HCT116 (cell line): ENCODE measurements at regions not wholly inside any gene's neighbourhood (a gene's known extent, or its start where the extent isn't known, plus 50 kb on each side); places are given as distances from the start of the nearest gene placed in this dataset.

Experiments
- ATAC-seq: fragments of 200-7000 bp; cut with Tn5 transposase; 2 replicates; pipeline ENCODE4 v1.9.1; 2020; ENCODE audit warnings: mild to moderate bottlenecking, moderate library complexity
- BruUV-seq: library from RNA; stranded (reverse); fragments of 400-500 nt; replicated peaks from 2 replicates; lab custom pipeline; 2021; lab: Mats Ljungman, UMichigan
- CTCF ChIA-PET: fragments of 300-600 bp; sonication (Branson Sonifier 250); formaldehyde crosslinking; loops from one replicate; lab custom pipeline; 2021; ENCODE audit warnings: antibody characterized with exemption; lab: Charles Lee
- POLR2A ChIA-PET: fragments of 300-600, 350-600 bp; sonication (Branson Sonifier 250); formaldehyde crosslinking; loops from one replicate; lab custom pipeline; 2021; ENCODE audit warnings: antibody characterized with exemption; lab: Charles Lee
- RAD21 ChIA-PET, 2 experiments: fragments of 300-600 bp; sonication (Branson Sonifier 250); formaldehyde crosslinking; loops; one replicate each; lab custom pipeline; 2023; ENCODE audit warnings: low total read pairs in 2 of 2; ENCODE audit not compliant: uncharacterized antibody in 2 of 2, unreplicated experiment in 2 of 2, low non-redundant PET in 1 of 2; lab: Charles Lee
- DNase-seq: peaks from one replicate; pipeline ENCODE4 v3.0.0-alpha.2; 2010; ENCODE audit warnings: low read depth, low spot score
- H2AFZ ChIP-seq: fragments of 200-600 bp; shearing (Covaris generic), sonication (generic); 2 replicates; pipeline ENCODE4 v1.6.1; 2017; ENCODE audit warnings: low read depth, mixed run types, mixed read lengths, antibody characterized with exemption, low read length; ENCODE audit not compliant: poor library complexity, severe bottlenecking
- H3K27ac ChIP-seq: 2 replicates; pipeline ENCODE4 v1.5.1; 2012; ENCODE audit warnings: low read depth, low read length
- H3K27me3 ChIP-seq: fragments of 200-600 bp; sonication (generic); 2 replicates; pipeline ENCODE4 v1.6.1; 2016; ENCODE audit warnings: mixed run types, low read length, mixed read lengths; ENCODE audit not compliant: insufficient read depth
- H3K36me3 ChIP-seq, 2 experiments: fragments of 200-500 bp in 1 of 2; fragments of 200-600 bp in 1 of 2; sonication (Bioruptor generic) in 1 of 2; sonication (generic) in 1 of 2; 2 replicates each; pipeline versions ENCODE4 v1.5.1 to v1.6.1; 2014 to 2016; ENCODE audit warnings: low read length in 2 of 2, inconsistent platforms in 1 of 2, mixed read lengths in 1 of 2, mixed run types in 1 of 2; ENCODE audit not compliant: insufficient read depth in 2 of 2, control insufficient read depth in 1 of 2
- H3K4me1 ChIP-seq, 2 experiments: fragments of 200-600 bp in 1 of 2; sonication (generic) in 1 of 2; 2 replicates each; pipeline versions ENCODE4 v1.5.1 to v1.6.1; 2012 to 2017; ENCODE audit warnings: low read length in 2 of 2, inconsistent platforms in 1 of 2, mild to moderate bottlenecking in 1 of 2, mixed read lengths in 1 of 2, mixed run types in 1 of 2, moderate library complexity in 1 of 2; ENCODE audit not compliant: insufficient read depth in 2 of 2, control insufficient read depth in 1 of 2
- H3K4me2 ChIP-seq: fragments of 200-600 bp; sonication (generic); 2 replicates; pipeline ENCODE4 v1.6.1; 2017; ENCODE audit warnings: mixed run types, low read length, mixed read lengths
- H3K4me3 ChIP-seq, 2 experiments: fragments of 200-600 bp in 1 of 2; sonication (generic) in 1 of 2; replicated peaks in 1 of 2; 2 replicates each; pipeline ENCODE4 v1.5.1; 2011 to 2016; ENCODE audit warnings: low read length in 2 of 2, control low read depth in 1 of 2, low read depth in 1 of 2, mild to moderate bottlenecking in 1 of 2, mixed read lengths in 1 of 2, mixed run types in 1 of 2
- H3K79me2 ChIP-seq: fragments of 200-600 bp; sonication (generic); 2 replicates; pipeline ENCODE4 v1.6.1; 2017; ENCODE audit warnings: mild to moderate bottlenecking, mixed run types, low read length, moderate library complexity, mixed read lengths; ENCODE audit not compliant: insufficient read depth
- H3K9ac ChIP-seq: fragments of 200-600 bp; sonication (generic); 2 replicates; pipeline ENCODE4 v1.6.1; 2016; ENCODE audit warnings: low read length, mixed read lengths
- H3K9me2 ChIP-seq: fragments of 200-600 bp; sonication (generic), shearing (Covaris generic); 2 replicates; pipeline ENCODE4 v1.6.1; 2017; ENCODE audit warnings: mixed run types, mild to moderate bottlenecking, moderate library complexity; ENCODE audit not compliant: insufficient read depth
- H3K9me3 ChIP-seq, 2 experiments: fragments of 200-500 bp in 1 of 2; fragments of 200-600 bp in 1 of 2; sonication (Bioruptor generic) in 1 of 2; sonication (generic) in 1 of 2; 2 replicates each; pipeline ENCODE4 v1.6.1; 2014 to 2017; ENCODE audit warnings: low read length in 2 of 2, mixed read lengths in 2 of 2, inconsistent platforms in 1 of 2, low read depth in 1 of 2, mild to moderate bottlenecking in 1 of 2, mixed run types in 1 of 2, moderate library complexity in 1 of 2; ENCODE audit not compliant: control insufficient read depth in 1 of 2, insufficient read depth in 1 of 2
- H4K20me1 ChIP-seq: fragments of 200-600 bp; sonication (generic), shearing (Covaris generic); 2 replicates; pipeline ENCODE4 v1.6.1; 2017; ENCODE audit warnings: mixed run types, mild to moderate bottlenecking, moderate library complexity; ENCODE audit not compliant: insufficient read depth
- ATF3 ChIP-seq: IDR thresholded peaks from 2 replicates; pipeline ENCODE4 v1.6.1; 2012
- CEBPB ChIP-seq: IDR thresholded peaks from 2 replicates; pipeline ENCODE4 v1.6.1; 2012; ENCODE audit warnings: low read depth
- EGR1 ChIP-seq: IDR thresholded peaks from 2 replicates; pipeline ENCODE4 v1.6.1; 2012; ENCODE audit warnings: low read depth
- ELF1 ChIP-seq: IDR thresholded peaks from 2 replicates; pipeline ENCODE4 v1.6.1; 2012; ENCODE audit warnings: low read depth, borderline replicate concordance
- EZH2 ChIP-seq: fragments of 200-600 bp; sonication (generic); IDR thresholded peaks from 2 replicates; pipeline ENCODE4 v1.6.1; 2017; ENCODE audit warnings: antibody characterized with exemption, mixed run types
- EZH2phosphoT487 ChIP-seq: fragments of 200-600 bp; IDR thresholded peaks from 2 replicates; pipeline ENCODE4 v1.6.1; 2018; ENCODE audit warnings: antibody characterized with exemption, borderline replicate concordance
- FOSL1 ChIP-seq: IDR thresholded peaks from 2 replicates; pipeline ENCODE4 v1.6.1; 2012; ENCODE audit warnings: low read depth
- JUND ChIP-seq: IDR thresholded peaks from 2 replicates; pipeline ENCODE4 v1.6.1; 2012
- POLR2A ChIP-seq: IDR thresholded peaks from 2 replicates; pipeline ENCODE4 v1.7.0; 2011; ENCODE audit warnings: borderline replicate concordance; ENCODE audit not compliant: insufficient read depth, insufficient read length; ENCODE audit errors: extremely low read depth
- POLR2AphosphoS5 ChIP-seq: IDR thresholded peaks from 2 replicates; pipeline ENCODE4 v1.6.1; 2011; ENCODE audit warnings: mild to moderate bottlenecking, low read depth, low read length, moderate library complexity
- RAD21 ChIP-seq: IDR thresholded peaks from 2 replicates; pipeline ENCODE4 v1.6.1; 2012; ENCODE audit warnings: low read depth, mild to moderate bottlenecking
- SIN3A ChIP-seq: IDR thresholded peaks from 2 replicates; pipeline ENCODE4 v1.6.1; 2012; ENCODE audit warnings: low read depth
- SP1 ChIP-seq: IDR thresholded peaks from 2 replicates; pipeline ENCODE4 v1.6.1; 2012; ENCODE audit warnings: low read depth
- SRF ChIP-seq: IDR thresholded peaks from 2 replicates; pipeline ENCODE4 v1.6.1; 2012; ENCODE audit warnings: low read depth
- TCF7L2 ChIP-seq: IDR thresholded peaks from 2 replicates; pipeline ENCODE4 v1.7.0; 2011; ENCODE audit warnings: borderline replicate concordance, inconsistent platforms; ENCODE audit not compliant: insufficient read depth, insufficient read length; ENCODE audit errors: extremely low read depth
- YY1 ChIP-seq: IDR thresholded peaks from 2 replicates; pipeline ENCODE4 v1.6.1; 2011; ENCODE audit warnings: low read length, low read depth, moderate library complexity, mild to moderate bottlenecking; ENCODE audit not compliant: insufficient replicate concordance; ENCODE audit errors: extremely low read depth
- ZBTB33 ChIP-seq: IDR thresholded peaks from 2 replicates; pipeline ENCODE4 v1.6.1; 2011; ENCODE audit warnings: mild to moderate bottlenecking, low read length, moderate library complexity; ENCODE audit not compliant: insufficient replicate concordance; ENCODE audit errors: extremely low read depth
- ZFX ChIP-seq: fragments of 450-650 bp; IDR thresholded peaks from 2 replicates; pipeline ENCODE4 v1.6.1; 2017
- intact Hi-C: fragments of 100-400 bp; cut with micrococcal nuclease; formaldehyde crosslinking; loops from 2 replicates; pipeline ENCODE4 v1.10.0; 2022
- TF ChIP-seq, protein P1 (sequence below): IDR thresholded peaks from 2 replicates; pipeline ENCODE4 v1.6.1; 2012

DNA sequence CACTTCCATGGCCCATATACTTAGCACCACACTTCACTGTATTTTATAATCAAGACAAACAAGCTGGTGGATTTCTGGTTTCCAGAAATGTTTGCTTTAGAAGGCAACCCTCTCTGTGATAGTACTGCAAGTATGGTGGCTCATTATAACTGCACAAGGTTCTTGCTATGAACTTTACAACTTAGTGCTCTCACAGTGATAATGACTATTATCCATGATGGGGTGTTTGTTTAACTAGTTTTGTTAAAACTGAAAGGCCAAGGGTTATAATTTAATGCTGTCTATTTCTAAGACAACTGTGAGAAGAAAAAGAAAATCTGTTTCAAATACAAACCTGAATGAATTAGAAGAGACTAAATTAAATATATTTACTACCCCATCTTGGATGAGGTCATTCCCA, 903.2 kb downstream of the ADGRL2 start:
- Histone ChIP-seq H3K79me2 (no peaks in the 10 kb centered on the region), H3K27ac (no peak overlapping the region), H3K4me3 (no peak overlapping the region), H2AFZ (no peak overlapping the region), H3K9me3 (peaks cover 0 to 6% of the 10 kb centered on the region in 2 experiments; a peak in 1 of 4 replicates), H3K9me2 (no peaks in the 10 kb centered on the region), H3K9ac (no peak overlapping the region), H3K4me2 (no peak overlapping the region), H4K20me1 (no peaks in the 10 kb centered on the region), H3K4me1 (no peaks in the 10 kb centered on the region), H3K27me3 (no peaks in the 10 kb centered on the region), H3K36me3 (no peaks in the 10 kb centered on the region)
- TF ChIP-seq POLR2AphosphoS5, result no peak
- no peak for TF ChIP-seq POLR2A
- TF ChIP-seq EZH2, result no peak
- TF ChIP-seq SIN3A, result no peak
- no peak for TF ChIP-seq FOSL1
- no peak for TF ChIP-seq CEBPB
- TF ChIP-seq TCF7L2, result no peak
- DNase-seq (no peak), ATAC-seq (no peak)
- ChIA-PET RAD21 (no interaction called here), CTCF (no interaction called here), POLR2A (no interaction called here)
- intact Hi-C loops, result no loop called here
- no TSS peak for BruUV-seq

DNA sequence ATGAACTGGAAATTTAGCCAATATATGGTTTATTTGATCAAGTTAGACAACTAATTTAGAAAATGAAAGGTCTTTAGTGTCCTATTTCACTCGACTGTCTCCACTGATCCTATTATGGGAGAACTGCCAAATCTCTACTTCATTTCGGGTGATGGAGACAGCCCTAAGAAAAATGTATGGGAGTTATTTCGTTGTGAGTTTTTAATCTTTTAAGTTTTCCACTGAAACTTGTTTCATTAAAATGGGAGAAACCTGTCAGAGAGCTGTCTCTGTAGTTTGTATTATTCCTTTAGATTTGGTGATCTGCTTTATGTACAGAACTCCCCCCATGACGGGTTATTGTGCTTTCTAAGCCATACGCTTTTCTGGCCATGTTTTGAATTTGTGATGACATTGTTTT, 899.7 kb downstream of the ADGRL2 start:
- BruUV-seq, result no TSS peak
- DNase-seq, result no peak
- RAD21 ChIA-PET, result no interaction called here

More for the DNA sequence above, 899.7 kb downstream of the ADGRL2 start:
- Histone ChIP-seq H3K9ac (no peak overlapping the region), H3K9me2 (no peaks in the 10 kb centered on the region), H3K36me3 (no peaks in the 10 kb centered on the region), H2AFZ (no peak overlapping the region), H3K79me2 (no peaks in the 10 kb centered on the region), H3K4me1 (no peaks in the 10 kb centered on the region), H3K9me3 (peaks cover 0 to 6% of the 10 kb centered on the region in 2 experiments; a peak in 1 of 4 replicates), H3K27ac (no peak overlapping the region), H3K4me3 (no peak overlapping the region), H4K20me1 (no peaks in the 10 kb centered on the region), H3K27me3 (no peaks in the 10 kb centered on the region), H3K4me2 (no peak overlapping the region)
- ChIA-PET CTCF (no interaction called here), POLR2A (no interaction called here)
- intact Hi-C loops, result no loop called here
- TF ChIP-seq ATF3 (no peak), ZBTB33 (no peak), SP1 (no peak), TCF7L2 (no peak), POLR2AphosphoS5 (no peak), EGR1 (no peak), FOSL1 (no peak), JUND (no peak), ZFX (no peak), POLR2A (no peak), SRF (no peak), EZH2phosphoT487 (no peak), ELF1 (no peak), YY1 (no peak), EZH2 (no peak), RAD21 (no peak), SIN3A (no peak)
- TF ChIP-seq, protein P1, sequence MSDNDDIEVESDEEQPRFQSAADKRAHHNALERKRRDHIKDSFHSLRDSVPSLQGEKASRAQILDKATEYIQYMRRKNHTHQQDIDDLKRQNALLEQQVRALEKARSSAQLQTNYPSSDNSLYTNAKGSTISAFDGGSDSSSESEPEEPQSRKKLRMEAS, result no peak
- no peak for ATAC-seq
